ENCODE measurements at regions not wholly inside any gene's neighbourhood (a gene's known extent, or its start where the extent isn't known, plus 50 kb on each side); places are given as distances from the start of the nearest gene placed in this dataset.
"Not testable (repeated sequence)": the region's sequence is repeated elsewhere in the genome, so short reads cannot be mapped to it uniquely, and the experiment has no call there.

GRCh38 chr3:69660631-69661030 lies 78.6 kb upstream of the MITF start:
- no peaks in the 10 kb centered on the region for H3K79me2 ChIP-seq (ENCODE audit: insufficient read depth, low read length)
- H4K20me1 ChIP-seq (ENCODE audit: insufficient read depth, low read length), result no peaks in the 10 kb centered on the region

GRCh38 chr3:69659180-69659910 lies 79.9 kb upstream of the MITF start:
- H3K79me2 ChIP-seq (ENCODE audit: insufficient read depth, low read length), result no peaks in the 10 kb centered on the region
- H3K36me3 ChIP-seq (ENCODE audit: insufficient read depth, low read length), result no peaks in the 10 kb centered on the region
- no peak overlapping the region for H3K27ac ChIP-seq (ENCODE audit: low read length)
- H4K20me1 ChIP-seq (ENCODE audit: insufficient read depth, low read length), result no peaks in the 10 kb centered on the region
- H3K4me1 ChIP-seq (ENCODE audit: insufficient read depth, low read length), result no peaks in the 10 kb centered on the region
- H3K27me3 ChIP-seq (ENCODE audit: insufficient read depth, low read length, poor library complexity), result peaks cover 22% of the 10 kb centered on the region
- H2AFZ ChIP-seq (ENCODE audit: low read depth, low read length), result no peak overlapping the region
- H3K4me3 ChIP-seq (ENCODE audit: low read depth in 1 of 2, low read length in 2 of 2), result no peak overlapping the region
- H3K9me3 ChIP-seq (ENCODE audit: insufficient read depth, low read length, severe bottlenecking), result no peaks in the 10 kb centered on the region
- H3K4me2 ChIP-seq (ENCODE audit: insufficient read depth, low read length), result no peak overlapping the region
- ATAC-seq (ENCODE audit: insufficient read depth, low read depth) (no peak), DNase-seq (no peak)
- no peak overlapping the region for H3K9ac ChIP-seq (ENCODE audit: low read depth, low read length)
- TF ChIP-seq CTCF (IDR thresholded peaks at IDR 0.05; ENCODE audit: borderline replicate concordance, extremely low read depth, low read length, poor library complexity, severe bottlenecking) (no peak), EZH2 (IDR thresholded peaks at IDR 0.05; ENCODE audit: borderline replicate concordance, low read depth, low read length, severe bottlenecking) (no peak)

More at GRCh38 chr3:69660631-69661030, 78.6 kb upstream of the MITF start:
- DNase-seq, result no peak
- Histone ChIP-seq H2AFZ (ENCODE audit: low read depth, low read length) (no peak overlapping the region), H3K36me3 (ENCODE audit: insufficient read depth, low read length) (no peaks in the 10 kb centered on the region), H3K4me1 (ENCODE audit: insufficient read depth, low read length) (no peaks in the 10 kb centered on the region), H3K27ac (ENCODE audit: low read length) (no peak overlapping the region), H3K27me3 (ENCODE audit: insufficient read depth, low read length, poor library complexity) (peaks cover 31% of the 10 kb centered on the region), H3K9ac (ENCODE audit: low read depth, low read length) (no peak overlapping the region), H3K4me3 (ENCODE audit: low read depth in 1 of 2, low read length in 2 of 2) (no peak overlapping the region), H3K4me2 (ENCODE audit: insufficient read depth, low read length) (no peak overlapping the region), H3K9me3 (ENCODE audit: insufficient read depth, low read length, severe bottlenecking) (no peaks in the 10 kb centered on the region)
- TF ChIP-seq CTCF (IDR thresholded peaks at IDR 0.05; ENCODE audit: borderline replicate concordance, extremely low read depth, low read length, poor library complexity, severe bottlenecking) (no peak), EZH2 (IDR thresholded peaks at IDR 0.05; ENCODE audit: borderline replicate concordance, low read depth, low read length, severe bottlenecking) (no peak)
- no peak for ATAC-seq (ENCODE audit: insufficient read depth, low read depth)

- no peaks in the 10 kb centered on the region for H4K20me1 ChIP-seq (ENCODE audit: insufficient read depth, low read length)
- H3K4me3 ChIP-seq (ENCODE audit: low read depth in 1 of 2, low read length in 2 of 2), result no peak overlapping the region
- TF ChIP-seq CTCF (IDR thresholded peaks at IDR 0.05; ENCODE audit: borderline replicate concordance, extremely low read depth, low read length, poor library complexity, severe bottlenecking) (no peak), EZH2 (IDR thresholded peaks at IDR 0.05; ENCODE audit: borderline replicate concordance, low read depth, low read length, severe bottlenecking) (no peak)
- H3K4me2 ChIP-seq (ENCODE audit: insufficient read depth, low read length), result no peak overlapping the region
- H3K9ac ChIP-seq (ENCODE audit: low read depth, low read length), result no peak overlapping the region
- no peaks in the 10 kb centered on the region for H3K9me3 ChIP-seq (ENCODE audit: insufficient read depth, low read length, severe bottlenecking)
- no peaks in the 10 kb centered on the region for H3K36me3 ChIP-seq (ENCODE audit: insufficient read depth, low read length)
- no peaks in the 10 kb centered on the region for H3K79me2 ChIP-seq (ENCODE audit: insufficient read depth, low read length)
- no peaks in the 10 kb centered on the region for H3K4me1 ChIP-seq (ENCODE audit: insufficient read depth, low read length)
- H3K27me3 ChIP-seq (ENCODE audit: insufficient read depth, low read length, poor library complexity), result peaks cover 20% of the 10 kb centered on the region
- no peak for ATAC-seq (ENCODE audit: insufficient read depth, low read depth)
- DNase-seq, result no peak
- no peak overlapping the region for H2AFZ ChIP-seq (ENCODE audit: low read depth, low read length)
- no peak overlapping the region for H3K27ac ChIP-seq (ENCODE audit: low read length)
These were observed 80.6 kb upstream of the MITF start for GRCh38 chr3:69658514-69659140.

GRCh38 chr3:69657030-69657429 lies 82.2 kb upstream of the MITF start:
- not testable (repeated sequence) for H3K4me1 ChIP-seq (ENCODE audit: insufficient read depth, low read length); H3K9me3 ChIP-seq (ENCODE audit: insufficient read depth, low read length, severe bottlenecking); H3K4me2 ChIP-seq (ENCODE audit: insufficient read depth, low read length); ATAC-seq (ENCODE audit: insufficient read depth, low read depth); H3K27ac ChIP-seq (ENCODE audit: low read length); H3K36me3 ChIP-seq (ENCODE audit: insufficient read depth, low read length); H2AFZ ChIP-seq (ENCODE audit: low read depth, low read length); H3K4me3 ChIP-seq (ENCODE audit: low read depth in 1 of 2, low read length in 2 of 2); H3K79me2 ChIP-seq (ENCODE audit: insufficient read depth, low read length); DNase-seq; H3K9ac ChIP-seq (ENCODE audit: low read depth, low read length); H4K20me1 ChIP-seq (ENCODE audit: insufficient read depth, low read length)
- H3K27me3 ChIP-seq (ENCODE audit: insufficient read depth, low read length, poor library complexity), result peaks cover 11% of the 10 kb centered on the region

Measured in DND-41 (cell line).